GM19395 (cell line): ENCODE measurements at regions not wholly inside any gene's neighbourhood (a gene's known extent, or its start where the extent isn't known, plus 50 kb on each side); places are given as distances from the start of the nearest gene placed in this dataset.
"Not testable (repeated sequence)": the region's sequence is repeated elsewhere in the genome, so short reads cannot be mapped to it uniquely, and the experiment has no call there.

Experiments
- ATAC-seq: cut with Tn5 transposase; IDR thresholded peaks from one replicate; pipeline ENCODE4 v1.9.1; 2021; ENCODE audit warnings: mild to moderate bottlenecking, moderate library complexity; ENCODE audit not compliant: unreplicated experiment

DNA sequence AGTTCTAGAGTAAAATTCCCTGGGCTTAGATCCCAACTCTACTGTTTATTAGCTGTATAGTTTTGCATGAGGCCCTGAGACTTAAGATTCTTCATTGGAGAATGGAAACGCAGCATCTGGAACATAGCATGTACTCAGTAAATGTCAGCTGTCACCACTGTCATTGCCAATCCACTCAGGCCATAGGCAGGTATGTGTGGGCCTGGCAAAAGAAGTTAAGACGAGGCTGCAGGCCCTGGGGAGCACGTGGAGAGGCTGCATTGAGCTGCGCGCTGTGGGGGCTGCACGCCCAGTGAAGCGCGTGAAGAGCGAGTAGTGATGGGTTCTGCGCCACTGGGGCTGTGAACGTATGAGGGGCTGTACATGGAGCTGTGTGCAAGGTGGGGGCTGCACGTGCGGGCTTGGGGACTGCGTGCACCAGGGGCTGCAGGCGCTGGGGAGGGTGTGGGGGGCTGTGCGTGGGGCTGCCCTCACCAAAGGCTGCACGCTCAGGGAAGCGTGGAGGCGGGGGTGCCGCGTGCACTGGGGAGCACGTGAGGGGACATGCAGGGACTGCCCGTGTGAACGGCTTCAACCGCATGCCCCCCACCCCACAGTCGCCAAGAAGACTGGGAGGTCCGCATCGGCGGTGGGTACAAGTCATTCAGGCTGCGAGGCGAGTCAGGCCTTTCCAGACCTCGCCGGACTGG, 85.5 kb downstream of the PRR15 start:
- no peak for ATAC-seq

DNA sequence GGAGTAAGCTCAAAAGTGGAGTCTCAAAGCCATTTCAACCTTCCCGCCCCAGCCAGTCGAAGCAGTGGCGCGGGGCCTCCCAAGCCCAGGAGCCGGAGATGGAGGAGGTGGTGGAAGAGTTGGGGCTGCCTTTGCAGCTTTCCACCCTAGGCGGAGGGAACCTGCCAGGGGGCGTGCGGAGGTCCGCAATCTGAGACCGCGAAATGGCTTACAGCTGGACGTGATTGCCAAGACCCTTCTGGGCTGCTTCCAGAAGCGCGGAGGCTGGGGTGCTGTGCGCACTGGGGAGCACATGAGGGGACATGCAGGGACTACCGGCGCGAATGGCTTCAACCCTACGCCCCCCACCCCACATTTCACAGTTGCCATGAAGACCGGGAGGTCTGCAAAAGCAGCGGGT, 86.2 kb downstream of the PRR15 start:
- ATAC-seq, result no peak

DNA sequence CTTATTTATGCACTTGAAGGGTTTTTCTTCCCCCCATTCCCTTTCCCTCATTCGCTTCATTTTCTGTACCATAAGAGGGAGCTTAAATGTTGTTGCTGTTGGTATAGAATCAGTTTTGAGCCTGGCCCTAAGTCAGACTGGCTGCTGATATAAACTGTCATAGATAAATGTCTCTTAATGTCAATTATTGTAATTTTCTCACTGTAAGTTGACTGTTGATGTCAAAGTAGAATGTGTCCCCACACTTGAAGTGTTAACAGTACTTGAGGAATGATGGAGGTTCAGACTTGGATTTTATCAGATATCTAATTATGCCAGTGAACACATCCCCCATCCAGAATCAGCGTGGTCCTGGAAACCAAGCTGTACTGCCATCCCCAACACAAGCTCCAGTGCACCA, 87.8 kb downstream of the PRR15 start:
- no peak for ATAC-seq

DNA sequence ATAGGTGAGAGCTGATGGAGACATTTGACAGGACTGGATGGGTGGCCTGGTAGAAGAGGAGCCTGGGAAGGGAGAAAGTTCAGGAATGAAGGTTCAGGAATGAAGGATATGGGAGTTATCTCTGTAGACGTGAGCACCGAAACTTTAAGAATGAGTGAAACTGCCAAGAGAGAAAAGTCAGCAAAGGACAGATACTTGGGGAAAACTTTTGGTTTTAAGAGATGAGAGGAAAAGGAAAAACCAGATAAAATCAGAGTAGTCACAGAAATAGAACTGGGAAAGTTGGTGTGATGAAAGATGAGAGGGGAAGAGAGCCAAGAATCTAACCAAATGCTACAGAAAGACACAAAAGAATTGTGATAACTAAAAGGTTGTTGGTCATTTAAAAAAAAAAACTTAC, 88.9 kb downstream of the PRR15 start:
- ATAC-seq, result no peak

DNA sequence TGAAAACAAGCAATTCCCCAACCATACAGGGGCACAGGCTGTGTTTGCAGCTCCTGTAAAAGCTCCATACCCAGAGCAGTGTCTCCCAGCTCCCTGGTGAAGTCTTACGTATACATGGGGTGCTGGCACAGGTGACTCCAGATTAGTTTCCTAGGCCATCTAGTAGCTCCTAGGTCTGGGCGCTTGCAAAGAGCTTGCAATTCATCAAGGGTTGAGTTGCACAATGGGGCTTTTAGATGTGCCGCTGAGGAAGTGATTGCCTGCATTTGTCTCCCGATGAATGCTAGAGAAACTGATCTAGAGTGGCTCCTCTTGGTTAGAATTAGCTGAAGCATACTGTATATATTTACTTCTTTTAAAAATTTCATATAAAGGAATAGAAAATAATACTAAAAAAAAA, 90.7 kb downstream of the PRR15 start:
- ATAC-seq, result not testable (repeated sequence)

DNA sequence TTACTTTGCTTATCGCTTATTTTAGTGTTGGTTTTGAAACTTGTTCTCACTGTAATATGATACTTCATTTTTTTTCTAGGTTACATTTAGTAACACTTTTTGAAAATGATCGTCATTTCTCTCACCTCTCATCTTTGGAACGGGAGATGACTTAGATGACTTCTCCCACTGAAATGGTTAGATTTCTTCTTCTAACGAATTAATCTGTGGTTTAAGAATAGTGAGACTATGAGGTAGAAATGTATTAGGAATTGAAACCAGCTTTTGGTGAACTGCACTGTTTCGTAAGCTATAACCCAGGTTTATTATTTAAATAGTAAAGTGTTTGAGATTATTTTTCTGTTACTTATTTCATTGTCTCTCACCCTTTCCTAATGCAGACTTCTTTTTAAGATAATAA, 93.7 kb downstream of the PRR15 start:
- ATAC-seq, result no peak

DNA sequence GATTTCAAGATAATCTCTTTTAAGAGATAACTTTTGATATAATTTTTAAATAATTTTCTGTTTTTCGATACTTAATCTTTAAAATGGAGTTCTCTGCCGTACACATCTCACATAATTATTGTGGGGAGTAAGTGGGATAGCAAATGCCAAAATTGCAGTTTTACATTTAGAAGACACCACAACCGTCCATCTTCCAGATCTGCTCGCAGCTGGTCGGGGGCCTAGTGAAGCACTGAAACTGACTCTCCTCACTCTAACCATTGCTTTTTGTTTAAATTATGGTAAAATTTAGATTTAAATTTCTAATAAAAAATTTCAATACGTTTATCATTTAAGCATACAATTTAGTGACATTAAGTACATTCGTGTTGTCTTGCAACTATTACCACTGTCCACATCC, 94.2 kb downstream of the PRR15 start:
- no peak for ATAC-seq

DNA sequence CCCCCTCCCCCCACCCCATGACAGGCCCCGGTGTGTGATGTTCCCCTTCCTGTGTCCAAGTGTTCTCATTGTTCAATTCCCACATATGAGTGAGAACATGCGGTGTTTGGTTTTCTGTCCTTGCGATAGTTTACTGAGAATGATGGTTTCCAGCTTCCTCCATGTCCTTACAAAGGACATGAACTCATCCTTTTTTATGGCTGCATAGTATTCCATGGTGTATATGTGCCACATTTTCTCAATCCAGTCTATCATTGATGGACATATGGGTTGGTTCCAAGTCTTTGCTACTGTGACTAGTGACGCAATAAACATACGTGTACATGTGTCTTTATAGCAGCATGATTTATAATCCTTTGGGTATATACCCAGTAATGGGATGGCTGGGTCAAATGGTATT, 95.6 kb downstream of the PRR15 start:
- not testable (repeated sequence) for ATAC-seq

DNA sequence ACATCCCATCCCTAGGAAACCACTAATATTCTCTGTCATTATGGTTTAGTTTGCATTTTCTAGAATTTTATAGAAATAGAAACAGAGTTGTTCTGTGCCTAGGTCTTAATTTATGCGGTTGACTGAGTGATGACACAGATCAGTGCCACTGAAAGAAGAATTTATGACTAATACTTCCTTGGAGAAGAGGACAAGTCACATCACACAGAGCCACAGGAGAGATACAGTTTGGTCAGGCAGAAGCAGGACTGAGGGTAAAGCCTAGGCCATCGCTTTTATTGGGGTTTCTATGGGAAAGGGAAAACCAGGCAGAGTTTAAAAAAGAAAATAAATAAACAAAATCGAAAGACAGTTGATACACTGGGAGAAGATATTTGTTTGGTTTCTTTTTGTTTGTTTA, 99.3 kb downstream of the PRR15 start:
- not testable (repeated sequence) for ATAC-seq

DNA sequence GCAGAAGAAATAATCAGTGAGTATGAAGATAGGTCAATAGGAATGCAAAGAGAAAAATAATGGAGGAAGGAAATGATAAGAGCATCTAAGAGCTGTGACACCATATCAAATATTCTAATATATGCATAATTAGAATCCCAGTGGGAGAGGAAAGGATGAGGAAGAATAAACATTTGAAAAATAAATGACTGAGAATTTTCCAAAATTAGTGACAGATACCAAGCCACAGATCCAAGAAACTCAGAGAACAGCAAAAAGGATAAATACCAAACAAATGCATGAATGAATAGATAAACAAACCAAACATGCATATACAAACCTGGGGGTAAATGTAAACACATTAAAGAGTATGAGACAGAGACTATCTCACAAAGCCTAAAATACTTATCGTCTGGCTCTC, 101.4 kb downstream of the PRR15 start:
- ATAC-seq, result not testable (repeated sequence)

DNA sequence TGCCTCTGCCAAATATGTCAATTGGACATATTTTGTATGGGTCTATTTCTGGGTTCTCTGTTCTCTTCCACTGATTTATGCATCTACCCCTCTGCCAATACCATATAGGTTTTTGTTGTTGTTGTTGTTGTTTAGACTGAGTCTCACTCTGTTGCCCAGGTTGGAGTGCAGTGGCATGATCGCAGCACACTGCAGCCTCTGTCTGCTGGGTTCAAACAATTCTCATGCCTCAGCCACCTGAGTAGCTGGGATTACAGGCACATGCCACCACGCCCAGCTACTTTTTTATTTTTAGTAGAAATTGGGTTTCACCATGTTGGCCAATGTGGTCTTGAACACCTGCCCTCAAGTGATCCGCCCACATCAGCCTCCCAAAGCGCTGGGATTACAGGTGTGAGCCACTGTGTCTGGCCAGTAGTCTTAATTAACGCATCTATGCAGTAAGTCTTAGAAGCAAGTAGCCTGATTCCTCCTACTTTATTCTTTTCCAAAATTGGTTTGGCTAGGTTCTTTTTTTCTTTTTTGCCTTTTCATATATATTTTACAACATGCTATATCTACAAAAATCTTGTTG, 103.5 kb downstream of the PRR15 start:
- ATAC-seq, result not testable (repeated sequence)

DNA sequence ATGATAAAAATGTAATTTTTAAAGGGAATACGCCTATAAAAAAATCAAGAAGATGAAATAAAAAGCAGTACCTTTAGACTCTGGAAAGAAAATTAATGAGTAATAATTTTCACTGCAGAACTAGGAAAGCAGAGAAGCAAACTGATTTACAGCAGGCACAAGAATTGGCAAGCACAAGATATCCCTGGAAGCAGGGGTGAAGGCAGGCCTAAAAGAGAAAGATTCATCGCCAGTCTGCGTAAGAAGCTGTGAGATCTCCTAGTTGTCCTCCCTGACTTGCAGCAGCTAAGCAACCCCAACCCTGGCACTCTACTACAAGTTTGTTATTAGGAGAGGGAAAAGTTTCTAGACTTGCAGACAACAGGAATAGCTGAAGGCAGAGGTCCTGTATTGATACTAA, 107.7 kb downstream of the PRR15 start:
- not testable (repeated sequence) for ATAC-seq

DNA sequence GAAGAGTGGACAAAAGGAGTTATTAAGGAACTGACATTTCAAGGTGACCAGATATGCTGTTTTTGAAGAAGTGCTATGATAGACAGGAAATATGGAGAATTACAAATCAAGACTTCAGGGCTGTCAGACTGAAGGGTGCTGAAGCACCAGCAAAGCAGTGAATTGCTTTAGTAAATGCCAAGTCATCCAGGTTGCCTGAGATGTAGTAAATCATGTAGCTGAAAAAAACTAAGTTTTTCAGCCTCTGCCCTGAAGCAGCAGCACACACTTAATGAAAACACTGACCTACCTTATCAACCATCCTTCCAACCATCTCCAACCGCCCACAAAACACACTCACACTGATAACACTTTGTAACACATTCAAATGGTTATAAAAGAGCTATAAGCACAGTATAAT, 110.0 kb downstream of the PRR15 start:
- ATAC-seq, result not testable (repeated sequence)

DNA sequence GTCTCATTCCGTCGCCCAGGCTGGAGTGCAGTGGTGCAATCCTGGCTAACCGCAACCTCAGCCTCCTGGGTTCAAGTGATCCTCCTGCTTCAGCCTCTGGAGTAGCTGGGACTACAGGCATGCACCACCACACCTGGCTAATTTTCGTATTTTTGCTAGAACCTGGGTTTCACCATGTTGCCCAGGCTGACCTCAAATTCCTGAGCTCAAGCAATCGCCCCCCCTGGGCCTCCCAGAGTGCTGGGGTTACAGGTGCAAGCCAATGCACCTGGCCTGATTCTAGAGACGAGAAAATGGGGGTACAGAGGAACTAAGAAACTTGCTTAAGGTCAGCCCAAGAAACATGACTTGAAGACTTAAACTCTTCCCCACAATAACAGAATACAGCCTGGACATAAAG, 111.0 kb downstream of the PRR15 start:
- ATAC-seq, result not testable (repeated sequence)

DNA sequence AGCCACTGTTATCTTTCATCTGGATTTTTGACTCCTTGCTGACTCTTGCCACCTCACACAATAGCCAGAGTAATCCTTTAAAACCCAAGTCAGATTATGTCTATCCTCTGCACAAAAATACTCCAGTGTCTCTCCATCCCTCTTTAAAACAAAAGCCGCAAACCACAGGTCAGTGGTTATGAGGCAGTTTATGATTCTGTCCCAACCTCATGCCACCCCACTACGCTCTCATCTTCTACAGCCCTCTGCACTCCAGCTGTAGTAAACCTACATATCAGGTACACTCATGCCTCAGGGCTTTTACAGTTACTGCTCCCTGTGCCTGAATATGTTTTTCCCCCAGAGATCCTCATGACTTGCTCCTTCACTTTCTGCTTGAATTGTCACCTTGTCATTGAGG, 113.6 kb downstream of the PRR15 start:
- not testable (repeated sequence) for ATAC-seq

DNA sequence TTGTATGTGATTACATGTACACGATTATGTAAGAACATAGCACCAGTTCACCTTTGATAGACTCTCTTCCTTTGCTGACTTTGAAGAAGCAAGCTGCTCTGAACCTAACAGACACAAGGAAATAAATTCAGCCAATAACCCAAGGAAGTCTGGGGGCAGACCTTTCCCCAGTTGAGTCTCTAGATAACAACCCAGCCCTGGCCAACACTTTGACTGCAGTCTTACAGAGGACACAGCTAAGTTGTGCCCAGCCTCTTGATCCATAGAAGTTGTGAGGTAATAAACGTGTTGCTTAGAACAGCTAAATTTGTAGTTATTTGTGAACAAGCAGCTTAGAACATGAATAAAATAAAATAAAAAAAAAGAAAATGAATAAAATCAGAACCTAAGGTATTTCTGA, 116.3 kb downstream of the PRR15 start:
- ATAC-seq, result not testable (repeated sequence)

DNA sequence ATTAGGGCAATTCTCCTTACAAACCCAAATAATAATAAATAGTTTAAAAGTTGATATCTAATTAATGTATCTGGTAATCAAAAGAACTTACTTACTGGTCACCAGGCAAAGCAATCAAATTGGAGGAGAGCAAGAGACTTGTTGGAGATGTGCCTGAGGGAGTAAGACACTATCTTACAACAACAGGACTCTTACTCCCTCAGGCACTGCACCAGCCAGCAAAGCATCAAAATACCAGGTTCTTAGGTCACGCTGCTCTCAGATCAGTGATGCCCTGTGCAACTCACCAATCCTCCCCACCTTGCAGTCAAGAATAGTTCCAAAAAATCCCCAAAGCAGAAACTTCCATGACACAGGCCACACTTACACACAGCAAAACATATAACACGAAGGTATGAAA, 117.0 kb downstream of the PRR15 start:
- not testable (repeated sequence) for ATAC-seq

DNA sequence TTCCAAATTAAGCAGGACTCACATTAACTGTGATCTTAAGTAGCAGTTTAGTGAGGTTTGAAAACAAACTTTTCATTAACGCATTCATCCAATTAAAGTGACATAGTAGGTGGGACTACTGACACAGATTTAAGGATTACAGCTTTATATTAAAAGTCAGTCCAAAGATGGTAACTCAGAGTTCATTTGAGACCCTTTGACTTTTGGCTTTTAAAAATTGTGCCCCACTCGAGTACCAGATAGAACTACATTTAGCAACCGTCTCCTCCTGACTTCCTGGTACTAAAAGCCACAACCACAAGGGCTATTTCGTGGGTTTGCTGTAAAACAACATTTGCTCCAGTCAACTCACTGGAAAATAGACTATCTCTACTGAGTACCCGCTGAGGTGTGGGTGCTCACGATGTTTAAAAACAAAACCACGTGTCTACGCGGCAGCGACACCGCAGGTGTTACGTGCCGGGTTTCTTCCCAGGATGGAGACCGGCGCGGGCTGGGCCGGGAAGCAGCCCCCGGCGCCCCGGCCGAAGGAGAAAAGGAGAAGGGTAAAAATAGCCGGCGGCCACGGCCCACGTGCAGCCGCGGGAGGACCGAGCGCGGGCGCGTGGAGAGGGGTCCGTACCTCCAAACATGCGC, 120.6 kb downstream of the PRR15 start:
- peak; percentile 56 for ATAC-seq

DNA sequence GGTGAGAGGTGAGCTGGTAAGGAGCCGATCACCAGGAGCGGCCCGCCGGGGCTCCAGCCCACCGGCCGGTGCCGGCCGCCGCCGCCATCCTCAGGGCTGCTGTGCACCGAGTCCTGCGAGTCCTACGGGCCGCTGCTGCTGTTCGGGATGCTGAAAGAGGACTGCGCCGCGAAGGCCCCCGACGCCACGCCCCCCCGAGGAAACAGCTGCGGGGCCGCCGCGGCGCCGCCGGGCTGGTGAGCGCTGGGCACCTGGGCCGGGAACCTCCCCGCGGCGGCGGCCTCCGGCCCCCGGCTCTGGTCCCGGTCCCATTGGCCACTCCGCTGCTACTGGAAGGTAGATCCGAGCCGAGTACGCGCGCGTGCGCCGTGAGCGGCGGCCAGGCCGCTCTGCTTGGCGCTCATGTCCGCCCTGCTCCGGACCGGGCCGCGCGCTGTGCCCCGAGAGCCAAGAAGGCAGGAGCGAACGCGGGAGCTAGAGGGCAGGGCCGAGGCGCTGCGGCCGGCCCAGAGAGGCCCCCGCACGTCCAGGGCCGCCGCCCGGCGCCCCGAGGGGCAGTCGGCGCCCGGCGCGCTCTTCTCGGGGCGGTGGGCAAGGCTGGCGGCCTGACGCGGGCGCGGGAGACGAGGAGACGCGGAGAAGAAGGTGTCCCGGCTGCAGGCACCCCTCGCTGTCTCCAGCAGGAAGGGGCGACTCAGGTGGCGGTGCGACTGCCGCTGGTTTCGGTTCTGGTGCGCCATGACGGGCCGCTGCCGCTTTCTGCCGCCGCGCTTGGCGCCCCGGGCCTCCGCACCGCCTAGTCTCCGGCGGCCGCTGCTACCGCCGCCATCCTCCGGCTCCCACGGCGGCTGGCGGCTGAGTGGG, 121.3 kb upstream of the WIPF3 start:
- peak; percentile 68 for ATAC-seq

DNA sequence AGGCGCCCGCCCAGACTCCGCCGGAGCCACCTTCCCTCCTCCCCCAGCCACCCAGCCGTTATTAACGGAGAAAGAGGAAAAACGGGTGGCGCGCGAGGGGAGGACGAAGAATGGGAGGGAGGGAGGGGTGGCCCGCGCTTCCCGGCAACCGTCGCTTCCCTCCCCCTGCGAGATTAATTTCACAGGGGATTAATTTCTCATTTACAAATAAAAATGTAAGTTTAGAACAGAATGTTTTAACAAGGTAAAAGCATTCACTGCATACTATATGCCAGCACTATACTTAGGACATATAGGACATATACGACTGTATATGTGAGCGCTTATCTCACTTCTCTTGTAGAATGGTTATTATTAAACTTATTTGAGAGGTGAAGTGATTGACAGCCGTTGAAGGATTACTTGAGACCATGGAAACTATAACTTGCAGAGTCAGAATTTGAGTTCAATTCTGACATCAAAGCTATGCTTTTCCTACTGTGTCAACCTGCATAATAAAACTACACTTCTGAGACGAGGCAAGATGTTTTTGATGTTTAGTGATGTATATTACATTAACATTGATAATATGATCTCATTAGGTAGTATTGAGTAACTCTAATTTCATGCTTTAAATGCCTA, 120.5 kb upstream of the WIPF3 start:
- ATAC-seq, result peak; percentile 26

DNA sequence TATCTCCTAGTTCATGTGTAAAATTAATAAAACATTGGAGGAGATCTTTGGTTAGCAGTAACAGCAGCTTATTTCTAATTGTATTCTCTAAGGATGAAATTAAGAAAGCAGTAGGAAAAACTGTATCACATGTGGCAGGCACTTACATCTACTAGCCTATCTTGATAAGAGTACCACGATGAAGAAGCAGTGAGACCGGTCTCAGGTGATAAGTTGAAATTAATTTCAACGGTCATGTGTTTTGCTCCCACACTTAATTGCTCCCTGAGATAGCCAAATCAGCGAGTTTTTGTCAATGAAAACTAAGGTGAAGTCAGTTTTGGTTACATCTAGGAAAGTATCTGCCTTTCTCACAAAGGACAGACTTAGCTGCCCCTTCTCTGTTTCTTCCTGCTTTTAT, 115.8 kb upstream of the WIPF3 start:
- ATAC-seq, result not testable (repeated sequence)
